H1 (cell line): ENCODE measurements at regions not wholly inside any gene's neighbourhood (a gene's known extent, or its start where the extent isn't known, plus 50 kb on each side); places are given as distances from the start of the nearest gene placed in this dataset.

ENCODE experiments used
- CTCF ChIA-PET: fragments of 300-600 bp; sonication (Branson Sonifier 250); formaldehyde crosslinking; loops from one replicate; lab custom pipeline; 2021; ENCODE audit not compliant: partially characterized antibody; lab: Charles Lee
- POLR2A ChIA-PET: fragments of 300-600 bp; sonication (Branson Sonifier 250); formaldehyde crosslinking; loops from one replicate; lab custom pipeline; 2021; ENCODE audit warnings: inconsistent platforms; ENCODE audit not compliant: partially characterized antibody; lab: Charles Lee
- DNase-seq, 2 experiments: peaks; one replicate each; pipeline versions ENCODE4 v3.0.0 to v3.0.0-alpha.2; 2010 to 2022; ENCODE audit warnings: low spot score in 2 of 2, low read depth in 1 of 2, mixed read lengths in 1 of 2
- FAIRE-seq: peaks from 2 replicates; lab custom pipeline; 2011; peaks lifted over from hg19 to GRCh38; lab: Jason Lieb, UNC
- H2AFZ ChIP-seq: 2 replicates; pipeline ENCODE4 v1.8.1; 2012; ENCODE audit warnings: low read length, inconsistent platforms
- H2AK5ac ChIP-seq: 2 replicates; pipeline ENCODE4 v1.6.1; 2013; ENCODE audit warnings: low read depth, low read length
- H2BK120ac ChIP-seq: replicated peaks from 2 replicates; pipeline ENCODE3; 2013; ENCODE audit warnings: low read depth, low read length, inconsistent platforms
- H2BK12ac ChIP-seq: 2 replicates; pipeline ENCODE4 v1.6.1; 2013; ENCODE audit warnings: low read depth, low read length
- H2BK15ac ChIP-seq: 2 replicates; pipeline ENCODE4 v1.6.1; 2013; ENCODE audit warnings: low read length
- H2BK20ac ChIP-seq: 2 replicates; pipeline ENCODE4 v1.6.1; 2013; ENCODE audit warnings: low read length
- H2BK5ac ChIP-seq: 2 replicates; pipeline ENCODE4 v1.6.1; 2013; ENCODE audit warnings: low read depth, low read length
- H3K14ac ChIP-seq: 2 replicates; pipeline ENCODE4 v1.6.1; 2013; ENCODE audit warnings: inconsistent platforms; ENCODE audit not compliant: insufficient read length
- H3K18ac ChIP-seq: 2 replicates; pipeline ENCODE4 v1.6.1; 2013; ENCODE audit warnings: low read length; ENCODE audit errors: extremely low read depth
- H3K23ac ChIP-seq: 2 replicates; pipeline ENCODE4 v1.6.1; 2013; ENCODE audit warnings: inconsistent platforms; ENCODE audit not compliant: insufficient read length
- H3K23me2 ChIP-seq: 2 replicates; pipeline ENCODE4 v1.6.1; 2013; ENCODE audit warnings: low read depth, low read length
- H3K27ac ChIP-seq: 2 replicates; pipeline ENCODE4 v1.6.1; 2011; ENCODE audit warnings: low read depth, low read length, inconsistent platforms
- H3K27me3 ChIP-seq, 4 experiments: replicated peaks in 1 of 4; 1 replicate in 1 of 4; 2 replicates in 3 of 4; pipeline versions ENCODE4 v1.6.1 to v1.8.1; 2011 to 2013; ENCODE audit warnings: low read length in 3 of 4, mild to moderate bottlenecking in 3 of 4, inconsistent platforms in 2 of 4, mixed read lengths in 2 of 4, moderate library complexity in 1 of 4; ENCODE audit not compliant: control insufficient read depth in 3 of 4, insufficient read depth in 3 of 4; ENCODE audit errors: extremely low read depth in 1 of 4
- H3K36me3 ChIP-seq, 4 experiments: 2 replicates each; pipeline versions ENCODE4 v1.6.1 to v1.8.1; 2011 to 2013; ENCODE audit warnings: mild to moderate bottlenecking in 4 of 4, low read length in 3 of 4, moderate library complexity in 2 of 4, control low read depth in 1 of 4, inconsistent platforms in 1 of 4; ENCODE audit not compliant: insufficient read depth in 4 of 4, control insufficient read depth in 2 of 4
- H3K4ac ChIP-seq: replicated peaks from 2 replicates; pipeline ENCODE3; 2013; ENCODE audit warnings: low read length, low read depth, mixed read lengths, inconsistent platforms; ENCODE audit not compliant: insufficient read length
- H3K4me1 ChIP-seq, 4 experiments: replicated peaks in 1 of 4; 1 replicate in 1 of 4; 2 replicates in 3 of 4; pipeline versions ENCODE4 v1.6.1 to v1.8.1; 2011 to 2013; ENCODE audit warnings: low read length in 3 of 4, inconsistent platforms in 2 of 4, mixed read lengths in 1 of 4; ENCODE audit not compliant: insufficient read depth in 4 of 4, control insufficient read depth in 3 of 4
- H3K4me2 ChIP-seq, 2 experiments: 2 replicates each; pipeline versions ENCODE4 v1.6.1 to v1.8.1; 2011 to 2013; ENCODE audit warnings: low read depth in 2 of 2, low read length in 2 of 2, control low read depth in 1 of 2, inconsistent platforms in 1 of 2, mild to moderate bottlenecking in 1 of 2; ENCODE audit not compliant: insufficient read depth in 1 of 2
- H3K4me3 ChIP-seq, 4 experiments: fragments of 200-600, 300-600 bp in 1 of 4; sonication (generic), shearing (Covaris generic), sonication (Bioruptor Twin) in 1 of 4; 2 replicates each; pipeline versions ENCODE4 v1.5.1 to v1.8.1; 2011 to 2016; ENCODE audit warnings: low read length in 4 of 4, low read depth in 3 of 4, control low read depth in 2 of 4, inconsistent platforms in 2 of 4, mild to moderate bottlenecking in 2 of 4, mixed read lengths in 1 of 4, moderate library complexity in 1 of 4; ENCODE audit not compliant: insufficient read depth in 2 of 4; ENCODE audit errors: extremely low read depth in 1 of 4
- H3K56ac ChIP-seq: replicated peaks from 2 replicates; pipeline ENCODE3; 2013; ENCODE audit warnings: low read depth, mild to moderate bottlenecking, mixed read lengths, low read length, inconsistent platforms; ENCODE audit not compliant: insufficient read length
- H3K79me1 ChIP-seq: 2 replicates; pipeline ENCODE4 v1.6.1; 2013; ENCODE audit warnings: low read depth, low read length, control low read depth
- H3K79me2 ChIP-seq, 2 experiments: 2 replicates each; pipeline versions ENCODE4 v1.6.1 to v1.8.1; 2012 to 2013; ENCODE audit warnings: low read length in 2 of 2, mild to moderate bottlenecking in 2 of 2, inconsistent platforms in 1 of 2; ENCODE audit not compliant: insufficient read depth in 2 of 2, control insufficient read depth in 1 of 2
- H3K9ac ChIP-seq, 4 experiments: replicated peaks in 1 of 4; 1 replicate in 1 of 4; 2 replicates in 3 of 4; pipeline versions ENCODE4 v1.6.1 to v1.8.1; 2011 to 2013; ENCODE audit warnings: low read depth in 3 of 4, low read length in 3 of 4, control low read depth in 2 of 4, mild to moderate bottlenecking in 2 of 4, moderate library complexity in 2 of 4, inconsistent platforms in 1 of 4; ENCODE audit errors: extremely low read depth in 1 of 4
- H3K9me3 ChIP-seq, 2 experiments: 2 replicates each; pipeline versions ENCODE4 v1.6.1 to v1.8.1; 2012 to 2013; ENCODE audit warnings: mild to moderate bottlenecking in 2 of 2, moderate library complexity in 2 of 2, control low read depth in 1 of 2, inconsistent platforms in 1 of 2, low read depth in 1 of 2, low read length in 1 of 2, mixed read lengths in 1 of 2; ENCODE audit not compliant: insufficient read depth in 2 of 2
- H4K20me1 ChIP-seq, 2 experiments: replicated peaks in 1 of 2; 2 replicates each; pipeline versions ENCODE3 to v1.8.1; 2011 to 2013; ENCODE audit warnings: inconsistent platforms in 2 of 2, low read length in 2 of 2, mild to moderate bottlenecking in 1 of 2; ENCODE audit not compliant: insufficient read depth in 2 of 2, control insufficient read depth in 1 of 2
- H4K5ac ChIP-seq: 2 replicates; pipeline ENCODE4 v1.6.1; 2013; ENCODE audit warnings: low read length, low read depth, mixed read lengths, inconsistent platforms; ENCODE audit not compliant: insufficient read length
- H4K8ac ChIP-seq: 2 replicates; pipeline ENCODE4 v1.8.0; 2013; ENCODE audit warnings: mild to moderate bottlenecking, moderate library complexity, low read length, inconsistent platforms; ENCODE audit not compliant: insufficient read depth; ENCODE audit errors: extremely low read depth
- H4K91ac ChIP-seq: replicated peaks from 2 replicates; pipeline ENCODE3; 2013; ENCODE audit warnings: low read length, mixed read lengths, inconsistent platforms; ENCODE audit not compliant: insufficient read length
- whole genome bisulfite sequencing, 2 experiments: shearing (Covaris generic) in 1 of 2; methylation state at CpG; one replicate each; pipeline versions ENCODE4 v1.1.6 to v1.1.7; 2013 to 2015; ENCODE audit warnings: low lambda C conversion rate in 2 of 2, mixed read lengths in 2 of 2, inconsistent platforms in 1 of 2, low coverage in 1 of 2, missing lambda C conversion rate in 1 of 2; ENCODE audit not compliant: insufficient replicate concordance in 2 of 2, insufficient coverage in 1 of 2, insufficient read length in 1 of 2; ENCODE audit errors: extremely low coverage in 1 of 2, missing lambda C conversion rate in 1 of 2; 5-methylcytosine and 5-hydroxymethylcytosine counted together
- TF ChIP-seq, protein P1 (sequence below): IDR thresholded peaks from 2 replicates; pipeline ENCODE4 v1.6.1; 2011; ENCODE audit warnings: low read length, improper control_type of control experiment

DNA sequence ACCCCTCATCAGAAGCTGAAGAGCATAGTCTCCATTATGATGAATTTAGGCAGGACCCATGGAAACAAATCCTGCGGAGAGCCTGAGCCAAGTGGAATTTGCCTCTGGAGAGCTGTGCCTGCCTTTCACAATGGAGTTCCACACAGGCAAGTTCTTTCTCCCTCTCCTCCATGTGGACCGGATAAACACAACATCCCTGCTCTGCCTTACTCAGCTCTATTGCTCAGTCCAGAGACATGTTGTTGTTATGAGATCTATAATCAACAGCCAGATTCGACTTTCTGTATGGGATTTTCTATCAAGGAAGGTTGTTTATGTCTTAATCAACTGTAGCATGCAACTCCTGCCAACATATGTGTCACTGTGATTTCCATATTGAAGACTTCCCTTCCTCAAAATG is 59.5 kb upstream of the ELMO1 start:
- no peaks in the 10 kb centered on the region for H3K79me2 ChIP-seq
- H4K8ac ChIP-seq = no peak overlapping the region
- H3K79me1 ChIP-seq = no peaks in the 10 kb centered on the region
- no peak overlapping the region for H3K14ac ChIP-seq
- no peak overlapping the region for H2BK12ac ChIP-seq
- 95% methylated on average over 3 of the region's 3 CpGs; no CpG with 5 or more reads in 1 of the 2 experiments for WGBS, 2 experiments
- no peak overlapping the region for H3K4me2 ChIP-seq
- no peak overlapping the region for H3K18ac ChIP-seq
- H3K23ac ChIP-seq = no peak overlapping the region
- H3K23me2 ChIP-seq = no peaks in the 10 kb centered on the region
- no peak overlapping the region for H3K27ac ChIP-seq
- ChIA-PET POLR2A (interaction anchor here (1.2 kb wide), 1 partner anchor 16 kb away, joined by 5 read pairs; no protein-coding TSS in a partner anchor), CTCF (interaction anchor here (0.6 to 7.3 kb wide), 19 partner anchors 9 to 1520 kb away, joined by 3 to 138 read pairs (median 4); no protein-coding TSS in a partner anchor)
- H3K9ac ChIP-seq = no peak overlapping the region
- H4K5ac ChIP-seq = no peak overlapping the region
- H3K4ac ChIP-seq = no peak overlapping the region
- DNase-seq (no peak), FAIRE-seq (no peak)
- TF ChIP-seq, protein P1, sequence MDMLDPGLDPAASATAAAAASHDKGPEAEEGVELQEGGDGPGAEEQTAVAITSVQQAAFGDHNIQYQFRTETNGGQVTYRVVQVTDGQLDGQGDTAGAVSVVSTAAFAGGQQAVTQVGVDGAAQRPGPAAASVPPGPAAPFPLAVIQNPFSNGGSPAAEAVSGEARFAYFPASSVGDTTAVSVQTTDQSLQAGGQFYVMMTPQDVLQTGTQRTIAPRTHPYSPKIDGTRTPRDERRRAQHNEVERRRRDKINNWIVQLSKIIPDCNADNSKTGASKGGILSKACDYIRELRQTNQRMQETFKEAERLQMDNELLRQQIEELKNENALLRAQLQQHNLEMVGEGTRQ = no peak
- H2AFZ ChIP-seq = no peak overlapping the region
- no peaks in the 10 kb centered on the region; a peak in 1 of 7 replicates for H3K4me1 ChIP-seq
- no peaks in the 10 kb centered on the region for H4K20me1 ChIP-seq
- H4K91ac ChIP-seq = no peak overlapping the region
- H2BK5ac ChIP-seq = no peak overlapping the region
- no peak overlapping the region for H2BK20ac ChIP-seq
- no peaks in the 10 kb centered on the region for H3K36me3 ChIP-seq
- no peak overlapping the region for H3K4me3 ChIP-seq
- H3K9me3 ChIP-seq = no peaks in the 10 kb centered on the region
- H2BK15ac ChIP-seq = no peak overlapping the region
- no peak overlapping the region for H2BK120ac ChIP-seq
- no peaks in the 10 kb centered on the region for H3K27me3 ChIP-seq
- H2AK5ac ChIP-seq = no peak overlapping the region
- H3K56ac ChIP-seq = no peak overlapping the region
